Kidney tubule cell (primary cell): ENCODE measurements at regions not wholly inside any gene's neighbourhood (a gene's known extent, or its start where the extent isn't known, plus 50 kb on each side); places are given as distances from the start of the nearest gene placed in this dataset.
A peak's percentile ranks its signal among the peaks of the same experiment; 100 is the strongest.

Experiments used
- DNase-seq: peaks from one replicate; pipeline ENCODE4 v3.0.0-alpha.2; 2018; ENCODE audit warnings: low spot score

GRCh38 chr2:104447831-104448434, 406.0 kb upstream of the POU3F3 start:
- peak; percentile 41 for DNase-seq

GRCh38 chr2:104448661-104449440, 405.1 kb upstream of the POU3F3 start:
- no peak for DNase-seq

GRCh38 chr2:104452558-104452957, 401.4 kb upstream of the POU3F3 start:
- DNase-seq = no peak

- no peak for DNase-seq
Measured at GRCh38 chr2:104462731-104463130, 391.2 kb upstream of the POU3F3 start.

- no peak for DNase-seq
Measured at GRCh38 chr2:104465981-104466380, 387.9 kb upstream of the POU3F3 start.

- DNase-seq = no peak
Measured at GRCh38 chr2:104468846-104469245, 385.1 kb upstream of the POU3F3 start.

- DNase-seq = no peak
Measured at GRCh38 chr2:104472076-104472475, 381.8 kb upstream of the POU3F3 start.

GRCh38 chr2:104473546-104473945, 380.4 kb upstream of the POU3F3 start:
- DNase-seq = peak; percentile 34

- DNase-seq = no peak
Measured at GRCh38 chr2:104474716-104475115, 379.2 kb upstream of the POU3F3 start.

GRCh38 chr2:104476075-104476474, 377.8 kb upstream of the POU3F3 start:
- no peak for DNase-seq

- DNase-seq = peak; percentile 2
Measured at GRCh38 chr2:104476563-104476988, 377.3 kb upstream of the POU3F3 start.

- DNase-seq = no peak
Measured at GRCh38 chr2:104481341-104481740, 372.6 kb upstream of the POU3F3 start.

GRCh38 chr2:104487366-104487765, 366.5 kb upstream of the POU3F3 start:
- no peak for DNase-seq

GRCh38 chr2:104493698-104494097, 360.2 kb upstream of the POU3F3 start:
- DNase-seq = no peak

- no peak for DNase-seq
Measured at GRCh38 chr2:104501342-104501741, 352.6 kb upstream of the POU3F3 start.

- DNase-seq = no peak
Measured at GRCh38 chr2:104501929-104502328, 352.0 kb upstream of the POU3F3 start.

- DNase-seq = no peak
Measured at GRCh38 chr2:104502901-104503300, 351.0 kb upstream of the POU3F3 start.

GRCh38 chr2:104504331-104505073, 349.4 kb upstream of the POU3F3 start:
- DNase-seq = no peak

GRCh38 chr2:104518256-104518655, 335.7 kb upstream of the POU3F3 start:
- no peak for DNase-seq

- DNase-seq = peak; percentile 8
Measured at GRCh38 chr2:104521247-104521646, 332.7 kb upstream of the POU3F3 start.

- peak; percentile 3 for DNase-seq
Measured at GRCh38 chr2:104523921-104524320, 330.0 kb upstream of the POU3F3 start.

GRCh38 chr2:104528101-104528500, 325.8 kb upstream of the POU3F3 start:
- no peak for DNase-seq

GRCh38 chr2:104531122-104531521, 322.8 kb upstream of the POU3F3 start:
- no peak for DNase-seq
